ENCODE measurements at regions not wholly inside any gene's neighbourhood (a gene's known extent, or its start where the extent isn't known, plus 50 kb on each side); places are given as distances from the start of the nearest gene placed in this dataset.
"Not testable (repeated sequence)": the region's sequence is repeated elsewhere in the genome, so short reads cannot be mapped to it uniquely, and the experiment has no call there.

DNA sequence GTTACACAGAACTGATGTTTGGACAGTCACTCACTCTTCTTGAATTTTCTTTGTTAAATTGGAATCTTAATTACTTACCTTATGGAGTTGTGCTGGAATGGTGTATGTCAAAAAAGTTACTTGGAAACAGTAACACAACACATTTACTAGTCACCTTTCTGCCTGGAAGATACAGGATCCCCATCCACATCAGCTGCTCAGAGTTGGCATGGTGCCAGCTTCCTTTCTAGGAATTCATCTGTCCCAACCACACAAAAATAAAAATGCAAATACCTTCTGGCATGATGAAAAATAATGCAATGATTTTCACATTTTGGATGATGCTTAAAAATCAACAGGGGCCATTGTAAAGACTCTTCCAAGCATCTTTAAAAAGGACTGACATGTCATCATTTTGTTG lies 341.5 kb downstream of the TMEM38B start:
- H3K27ac ChIP-seq: no peak overlapping the region
- H3K36me3 ChIP-seq: no peaks in the 10 kb centered on the region
- no peaks in the 10 kb centered on the region for H3K9me3 ChIP-seq (ENCODE audit: severe bottlenecking)
- H3K4me3 ChIP-seq (ENCODE audit: low read depth, low read length): no peak overlapping the region
- no peak for TF ChIP-seq CTCF (IDR thresholded peaks at IDR 0.05; ENCODE audit: low read depth, low read length)
- no peak for DNase-seq
- H3K27me3 ChIP-seq (ENCODE audit: insufficient read depth, low read depth, severe bottlenecking): no peaks in the 10 kb centered on the region

GRCh38 chr9:106038266-106039001 lies 344.1 kb downstream of the TMEM38B start:
- peaks cover 2% of the 10 kb centered on the region for H3K9me3 ChIP-seq (ENCODE audit: severe bottlenecking)
- no peaks in the 10 kb centered on the region for H3K27me3 ChIP-seq (ENCODE audit: insufficient read depth, low read depth, severe bottlenecking)
- H3K36me3 ChIP-seq: no peaks in the 10 kb centered on the region
- no peak for TF ChIP-seq CTCF (IDR thresholded peaks at IDR 0.05; ENCODE audit: low read depth, low read length)
- no peak for DNase-seq
- H3K27ac ChIP-seq: no peak overlapping the region
- no peak overlapping the region for H3K4me3 ChIP-seq (ENCODE audit: low read depth, low read length)

DNA sequence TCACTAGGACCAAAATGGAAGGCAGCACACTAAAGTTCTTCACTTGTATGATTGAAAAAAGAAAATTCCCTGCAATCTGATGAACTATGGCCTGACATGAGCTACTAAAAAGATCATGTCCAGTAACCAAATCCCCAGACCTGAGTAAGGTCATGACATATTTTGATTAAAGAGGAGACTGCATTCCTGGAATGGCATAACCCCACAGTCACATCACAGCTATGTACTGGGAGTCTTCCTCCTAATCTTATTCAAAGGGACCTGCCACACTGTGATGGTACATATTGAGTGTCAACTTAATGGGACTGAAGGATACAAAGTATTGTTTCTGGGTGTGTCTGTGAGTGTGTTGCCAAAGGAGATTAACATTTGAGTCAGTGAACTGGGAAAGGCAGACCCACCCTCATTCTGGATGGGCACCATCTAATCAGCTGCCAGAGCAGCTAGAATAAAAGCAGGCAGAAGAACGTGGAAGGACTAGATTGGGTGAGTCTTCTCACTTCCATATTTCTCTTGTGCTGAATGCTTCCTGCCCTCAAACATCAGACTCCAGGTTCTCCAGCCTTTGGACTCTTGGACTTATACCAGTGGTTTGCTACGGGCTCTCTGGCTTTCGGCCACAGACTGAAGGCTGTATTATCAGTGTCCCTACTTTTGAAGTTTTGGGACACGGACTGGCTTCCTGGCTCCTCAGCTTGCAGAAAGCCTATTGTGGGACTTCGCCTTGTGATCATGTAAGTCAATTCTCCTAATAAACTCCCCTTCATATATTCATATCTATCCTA lies 345.0 kb downstream of the TMEM38B start:
- no peak for TF ChIP-seq CTCF (IDR thresholded peaks at IDR 0.05; ENCODE audit: low read depth, low read length)
- no peaks in the 10 kb centered on the region for H3K27me3 ChIP-seq (ENCODE audit: insufficient read depth, low read depth, severe bottlenecking)
- no peak overlapping the region for H3K27ac ChIP-seq
- no peak for DNase-seq
- H3K9me3 ChIP-seq (ENCODE audit: severe bottlenecking): peaks cover 2% of the 10 kb centered on the region
- H3K4me3 ChIP-seq (ENCODE audit: low read depth, low read length): no peak overlapping the region
- H3K36me3 ChIP-seq: no peaks in the 10 kb centered on the region

GRCh38 chr9:106041920-106042319 lies 347.6 kb downstream of the TMEM38B start:
- not testable (repeated sequence) for H3K27ac ChIP-seq; H3K36me3 ChIP-seq; H3K27me3 ChIP-seq (ENCODE audit: insufficient read depth, low read depth, severe bottlenecking); H3K4me3 ChIP-seq (ENCODE audit: low read depth, low read length); DNase-seq; H3K9me3 ChIP-seq (ENCODE audit: severe bottlenecking)

DNA sequence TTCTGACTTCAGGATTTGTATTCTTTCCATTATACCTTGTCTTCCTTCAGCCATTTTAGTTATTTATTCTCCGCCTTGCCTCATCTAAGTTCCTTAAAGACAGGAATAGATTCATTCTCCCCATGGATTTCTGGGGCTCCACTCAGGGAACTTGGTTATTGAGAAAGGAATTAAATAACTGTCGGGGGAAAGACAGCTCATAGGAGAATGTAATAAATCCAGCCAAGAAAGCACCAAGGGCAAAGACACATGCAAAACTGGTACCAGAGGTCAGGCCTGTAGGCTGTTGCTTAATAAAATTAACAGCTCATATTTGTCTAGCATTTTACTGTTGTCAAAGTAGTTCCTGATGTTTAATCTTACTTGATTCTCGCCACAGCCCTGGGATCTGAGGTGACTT lies 357.2 kb downstream of the TMEM38B start:
- Histone ChIP-seq H3K27me3 (ENCODE audit: insufficient read depth, low read depth, severe bottlenecking) (no peaks in the 10 kb centered on the region), H3K4me3 (ENCODE audit: low read depth, low read length) (no peak overlapping the region), H3K27ac (no peak overlapping the region), H3K36me3 (no peaks in the 10 kb centered on the region), H3K9me3 (ENCODE audit: severe bottlenecking) (no peaks in the 10 kb centered on the region)
- TF ChIP-seq CTCF (IDR thresholded peaks at IDR 0.05; ENCODE audit: low read depth, low read length): no peak
- DNase-seq: no peak

DNA sequence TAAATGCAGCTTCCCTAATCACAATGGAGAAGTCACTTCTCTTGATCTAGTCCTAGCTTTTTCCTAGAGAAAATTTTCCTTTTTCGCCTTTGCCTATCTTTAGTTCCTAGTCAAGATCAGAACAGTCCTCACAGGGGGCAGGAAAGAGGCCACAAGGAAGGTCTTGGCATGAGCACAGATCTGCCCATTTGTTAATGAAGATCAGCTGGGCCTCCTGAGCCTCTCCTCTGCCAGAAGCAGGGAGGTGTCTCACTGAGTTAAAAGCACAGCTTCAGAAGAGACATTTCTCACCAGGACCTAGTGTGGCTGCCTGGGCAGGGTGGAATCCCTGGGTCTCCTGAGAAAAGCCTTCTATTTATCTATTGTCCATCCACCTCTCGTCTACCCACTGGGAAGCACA lies 357.8 kb downstream of the TMEM38B start:
- H3K9me3 ChIP-seq (ENCODE audit: severe bottlenecking): no peaks in the 10 kb centered on the region
- H3K4me3 ChIP-seq (ENCODE audit: low read depth, low read length): no peak overlapping the region
- H3K36me3 ChIP-seq: no peaks in the 10 kb centered on the region
- no peak overlapping the region for H3K27ac ChIP-seq
- DNase-seq: no peak
- no peaks in the 10 kb centered on the region for H3K27me3 ChIP-seq (ENCODE audit: insufficient read depth, low read depth, severe bottlenecking)
- TF ChIP-seq CTCF (IDR thresholded peaks at IDR 0.05; ENCODE audit: low read depth, low read length): no peak

All from WERI-Rb-1 (cell line).